H9 (cell line): ENCODE measurements at regions not wholly inside any gene's neighbourhood (a gene's known extent, or its start where the extent isn't known, plus 50 kb on each side); places are given as distances from the start of the nearest gene placed in this dataset.

Source experiments
- DNase-seq: peaks from one replicate; pipeline ENCODE4 v3.0.0-alpha.2; 2017
- H2AFZ ChIP-seq: one replicate; pipeline ENCODE4 v1.6.1; 2013; ENCODE audit warnings: mild to moderate bottlenecking, low read length, control low read depth, moderate library complexity
- H2AK5ac ChIP-seq: 2 replicates; pipeline ENCODE4 v1.6.1; 2013; ENCODE audit warnings: low read length, control low read depth, mixed read lengths; ENCODE audit not compliant: insufficient read length
- H2BK120ac ChIP-seq: one replicate; pipeline ENCODE4 v1.6.1; 2013; ENCODE audit warnings: low read depth, mild to moderate bottlenecking, low read length, control low read depth, inconsistent platforms; ENCODE audit not compliant: poor library complexity, severe bottlenecking
- H2BK12ac ChIP-seq: 2 replicates; pipeline ENCODE4 v1.6.1; 2013; ENCODE audit warnings: low read length, control low read depth, mixed read lengths, low read depth; ENCODE audit not compliant: insufficient read length
- H2BK15ac ChIP-seq: 2 replicates; pipeline ENCODE4 v1.6.1; 2013; ENCODE audit warnings: low read depth, low read length, control low read depth
- H2BK20ac ChIP-seq: one replicate; pipeline ENCODE4 v1.6.1; 2013; ENCODE audit warnings: low read depth, mild to moderate bottlenecking, low read length, control low read depth, inconsistent platforms; ENCODE audit not compliant: poor library complexity, severe bottlenecking
- H2BK5ac ChIP-seq: 2 replicates; pipeline ENCODE4 v1.6.1; 2013; ENCODE audit warnings: low read length, control low read depth, mixed read lengths; ENCODE audit not compliant: insufficient read length
- H3K14ac ChIP-seq: 2 replicates; pipeline ENCODE4 v1.6.1; 2013; ENCODE audit warnings: low read length, control low read depth; ENCODE audit not compliant: insufficient read depth
- H3K18ac ChIP-seq: 2 replicates; pipeline ENCODE4 v1.6.1; 2013; ENCODE audit warnings: low read depth, mild to moderate bottlenecking, mixed read lengths, low read length, control low read depth; ENCODE audit not compliant: insufficient read length
- H3K23ac ChIP-seq: 2 replicates; pipeline ENCODE4 v1.6.1; 2013; ENCODE audit warnings: low read length, control low read depth, mixed read lengths, low read depth; ENCODE audit not compliant: insufficient read length
- H3K23me2 ChIP-seq: 2 replicates; pipeline ENCODE4 v1.6.1; 2013; ENCODE audit warnings: low read depth, mild to moderate bottlenecking, mixed read lengths, low read length, control low read depth; ENCODE audit not compliant: insufficient read length, poor library complexity, severe bottlenecking
- H3K27ac ChIP-seq: 2 replicates; pipeline ENCODE4 v1.5.1; 2013; ENCODE audit warnings: low read length, control low read depth, mixed read lengths, low read depth; ENCODE audit not compliant: insufficient read length
- H3K27me3 ChIP-seq: 2 replicates; pipeline ENCODE4 v1.6.1; 2013; ENCODE audit warnings: low read length, control low read depth, inconsistent platforms; ENCODE audit not compliant: insufficient read depth
- H3K4ac ChIP-seq: 2 replicates; pipeline ENCODE4 v1.6.1; 2013; ENCODE audit warnings: low read depth, mild to moderate bottlenecking, control low read depth, inconsistent platforms, low read length, moderate library complexity
- H3K4me1 ChIP-seq: 2 replicates; pipeline ENCODE4 v1.6.1; 2013; ENCODE audit warnings: low read length, control low read depth, inconsistent platforms; ENCODE audit not compliant: insufficient read depth
- H3K4me2 ChIP-seq: 2 replicates; pipeline ENCODE4 v1.6.1; 2013; ENCODE audit warnings: low read length, control low read depth, mixed read lengths; ENCODE audit not compliant: insufficient read length, insufficient read depth
- H3K56ac ChIP-seq: 2 replicates; pipeline ENCODE4 v1.6.1; 2013; ENCODE audit warnings: low read depth, mild to moderate bottlenecking, mixed read lengths, low read length, control low read depth; ENCODE audit not compliant: insufficient read length
- H3K79me1 ChIP-seq: 2 replicates; pipeline ENCODE4 v1.6.1; 2013; ENCODE audit warnings: low read depth, mild to moderate bottlenecking, moderate library complexity, low read length, control low read depth, inconsistent platforms; ENCODE audit not compliant: insufficient read depth, poor library complexity, severe bottlenecking
- H3K79me2 ChIP-seq: 2 replicates; pipeline ENCODE4 v1.6.1; 2013; ENCODE audit warnings: low read length, control low read depth, inconsistent platforms; ENCODE audit not compliant: insufficient read depth
- H3K9ac ChIP-seq: 2 replicates; pipeline ENCODE4 v1.6.1; 2013; ENCODE audit warnings: low read length, control low read depth, mixed read lengths; ENCODE audit not compliant: insufficient read length; ENCODE audit errors: extremely low read depth
- H3K9me3 ChIP-seq: one replicate; pipeline ENCODE4 v1.6.1; 2013; ENCODE audit warnings: low read depth, low read length, inconsistent platforms; ENCODE audit not compliant: control insufficient read depth
- H3T11ph ChIP-seq: one replicate; pipeline ENCODE4 v1.6.1; 2013; ENCODE audit warnings: mild to moderate bottlenecking, low read length, control low read depth, inconsistent platforms
- H4K20me1 ChIP-seq: one replicate; pipeline ENCODE4 v1.6.1; 2013; ENCODE audit not compliant: control insufficient read depth, insufficient read length, insufficient read depth
- H4K5ac ChIP-seq: 2 replicates; pipeline ENCODE4 v1.6.1; 2013; ENCODE audit warnings: low read depth, mild to moderate bottlenecking, mixed read lengths, low read length, control low read depth; ENCODE audit not compliant: insufficient read length
- H4K8ac ChIP-seq: replicated peaks from 2 replicates; pipeline ENCODE4 v1.6.1; 2013; ENCODE audit warnings: low read length, control low read depth, mixed read lengths, low read depth; ENCODE audit not compliant: insufficient read length
- H4K91ac ChIP-seq: 2 replicates; pipeline ENCODE4 v1.6.1; 2013; ENCODE audit warnings: low read depth, mild to moderate bottlenecking, moderate library complexity, mixed read lengths, low read length, control low read depth; ENCODE audit not compliant: insufficient read length
- H3K27ac Mint-ChIP-seq, 3 experiments: 2 replicates in 2 of 3; 3 replicates in 1 of 3; pipeline ENCODE4 v1.8.0; 2020 to 2021; ENCODE audit warnings: mixed read lengths in 3 of 3, mild to moderate bottlenecking in 1 of 3, moderate library complexity in 1 of 3
- H3K27me3 Mint-ChIP-seq: 2 replicates; pipeline ENCODE4 v1.8.0; 2021; ENCODE audit warnings: low read depth, mild to moderate bottlenecking, moderate library complexity, mixed read lengths
- H3K36me3 Mint-ChIP-seq, 3 experiments: 2 replicates in 2 of 3; 3 replicates in 1 of 3; pipeline ENCODE4 v1.8.0; 2020 to 2021; ENCODE audit warnings: low read depth in 3 of 3, mixed read lengths in 3 of 3; ENCODE audit not compliant: insufficient read depth in 1 of 3
- H3K4me1 Mint-ChIP-seq, 2 experiments: 2 replicates each; pipeline ENCODE4 v1.8.0; 2020; ENCODE audit warnings: mixed read lengths in 2 of 2
- H3K4me3 Mint-ChIP-seq, 2 experiments: 2 replicates in 1 of 2; 3 replicates in 1 of 2; pipeline ENCODE4 v1.8.0; 2020 to 2021; ENCODE audit warnings: mild to moderate bottlenecking in 2 of 2, mixed read lengths in 2 of 2, moderate library complexity in 1 of 2
- H3K9me3 Mint-ChIP-seq, 2 experiments: 2 replicates in 1 of 2; 3 replicates in 1 of 2; pipeline ENCODE4 v1.8.0; 2020; ENCODE audit warnings: mild to moderate bottlenecking in 2 of 2, mixed read lengths in 2 of 2, moderate library complexity in 1 of 2
- CTCF ChIP-seq: fragments of 200-600 bp; sonication (generic); conservative IDR thresholded peaks from 3 replicates; pipeline ENCODE4 v1.8.0; 2021; ENCODE audit warnings: antibody characterized with exemption, mild to moderate bottlenecking
- WGBS: extraction: QIAGEN DNeasy Blood & Tissue Kit; methylation state at CpG from one replicate; pipeline ENCODE4 v1.1.7; 2013; ENCODE audit warnings: missing lambda C conversion rate, low lambda C conversion rate, mixed read lengths; ENCODE audit not compliant: insufficient read length; ENCODE audit errors: extremely low coverage; 5-methylcytosine and 5-hydroxymethylcytosine counted together

DNA sequence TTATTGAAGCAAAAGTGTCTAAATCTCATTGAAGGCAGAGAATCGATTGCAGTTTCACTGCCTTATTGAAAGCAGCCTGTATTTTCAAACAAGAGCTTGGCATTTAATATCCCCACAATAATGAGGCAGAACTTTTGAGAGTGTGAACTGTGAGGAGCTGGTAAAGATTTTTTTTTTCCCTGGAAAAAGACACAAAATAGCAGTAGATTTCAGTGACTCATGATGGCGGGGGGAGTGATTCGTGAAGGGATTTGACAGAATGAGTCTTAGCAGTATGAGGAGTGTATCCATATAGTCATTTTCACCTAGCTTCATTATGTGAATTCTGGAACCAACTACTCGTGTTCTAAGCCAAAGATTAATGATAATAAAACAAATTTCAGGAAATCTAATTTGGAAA is 242.9 kb downstream of the ARL6IP6 start:
- Histone ChIP-seq H3K14ac (no peak overlapping the region), H4K5ac (no peak overlapping the region), H3K9ac (no peak overlapping the region), H3K27ac (no peak overlapping the region), H2BK5ac (no peak overlapping the region), H2BK120ac (no peak overlapping the region), H3K4me2 (no peak overlapping the region), H3K4me1 (no peaks in the 10 kb centered on the region), H3T11ph (no peak overlapping the region), H3K23ac (no peak overlapping the region), H2BK20ac (no peak overlapping the region), H4K8ac (no peak overlapping the region), H3K27me3 (no peaks in the 10 kb centered on the region), H2AFZ (no peak overlapping the region), H4K20me1 (no peaks in the 10 kb centered on the region), H3K56ac (no peak overlapping the region), H3K18ac (no peak overlapping the region), H3K9me3 (no peaks in the 10 kb centered on the region), H2BK12ac (no peak overlapping the region), H3K23me2 (no peaks in the 10 kb centered on the region), H3K4ac (no peak overlapping the region), H2AK5ac (no peak overlapping the region), H3K79me2 (no peaks in the 10 kb centered on the region), H4K91ac (no peak overlapping the region), H2BK15ac (no peak overlapping the region), H3K79me1 (no peaks in the 10 kb centered on the region)
- no CpG with 5 or more reads among the region's 4 CpGs for WGBS
- no peak for TF ChIP-seq CTCF
- no peaks in the 10 kb centered on the region for H3K36me3 Mint-ChIP-seq
- peaks cover 0 to 3% of the 10 kb centered on the region in 2 experiments; a peak in 3 of 5 replicates for H3K9me3 Mint-ChIP-seq
- no peaks in the 10 kb centered on the region; the same call in 1 of the 2 replicates for H3K27me3 Mint-ChIP-seq
- H3K4me1 Mint-ChIP-seq = no peaks in the 10 kb centered on the region
- no peak overlapping the region for H3K4me3 Mint-ChIP-seq
- no peak for DNase-seq
- H3K27ac Mint-ChIP-seq = no peak overlapping the region
